LNCaP clone FGC (cell line): ENCODE measurements at regions not wholly inside any gene's neighbourhood (a gene's known extent, or its start where the extent isn't known, plus 50 kb on each side); places are given as distances from the start of the nearest gene placed in this dataset.

Experiments used
- DNase-seq: peaks from one replicate; pipeline ENCODE4 v3.0.0-alpha.2; 2011; ENCODE audit warnings: low read depth
- H3K4me3 ChIP-seq: 2 replicates; pipeline ENCODE4 v1.5.1; 2011; ENCODE audit warnings: mild to moderate bottlenecking, low read depth, low read length, control low read depth
- CTCF ChIP-seq: IDR thresholded peaks from 2 replicates; pipeline ENCODE4 v1.5.1; 2012; ENCODE audit warnings: mild to moderate bottlenecking; ENCODE audit not compliant: control insufficient read depth, insufficient read depth; ENCODE audit errors: extremely low read depth

- no peak overlapping the region for H3K4me3 ChIP-seq
- TF ChIP-seq CTCF: no peak
- DNase-seq: no peak
Observed at GRCh38 chr2:104768694-104769093, 85.2 kb upstream of the POU3F3 start.

- no peak for TF ChIP-seq CTCF
- DNase-seq: no peak
- no peak overlapping the region for H3K4me3 ChIP-seq
Observed at GRCh38 chr2:104769096-104769495, 84.8 kb upstream of the POU3F3 start.

DNA sequence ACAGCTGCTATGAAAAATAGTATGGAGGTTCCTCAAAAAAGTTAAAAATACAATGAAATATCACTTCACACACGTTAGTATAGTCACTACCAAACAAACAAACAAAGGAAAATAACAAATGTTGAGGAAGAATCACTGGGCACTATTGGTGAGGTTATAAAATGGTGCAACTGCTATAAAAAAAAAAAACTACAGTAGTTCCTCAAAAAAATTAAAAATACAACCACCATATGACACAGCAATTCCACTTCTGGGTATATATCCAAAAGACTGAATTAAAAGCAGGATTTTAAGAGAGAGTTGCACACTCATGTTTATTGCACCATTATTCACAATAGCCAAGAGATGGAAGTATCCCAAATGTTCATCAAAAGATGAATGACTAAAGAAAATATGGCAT, 80.9 kb upstream of the POU3F3 start:
- no peak overlapping the region for H3K4me3 ChIP-seq
- no peak for TF ChIP-seq CTCF
- DNase-seq: no peak

- H3K4me3 ChIP-seq: no peak overlapping the region
- peak; percentile 2 for DNase-seq
- TF ChIP-seq CTCF: no peak
Observed at GRCh38 chr2:104774631-104775030, 79.3 kb upstream of the POU3F3 start.

DNA sequence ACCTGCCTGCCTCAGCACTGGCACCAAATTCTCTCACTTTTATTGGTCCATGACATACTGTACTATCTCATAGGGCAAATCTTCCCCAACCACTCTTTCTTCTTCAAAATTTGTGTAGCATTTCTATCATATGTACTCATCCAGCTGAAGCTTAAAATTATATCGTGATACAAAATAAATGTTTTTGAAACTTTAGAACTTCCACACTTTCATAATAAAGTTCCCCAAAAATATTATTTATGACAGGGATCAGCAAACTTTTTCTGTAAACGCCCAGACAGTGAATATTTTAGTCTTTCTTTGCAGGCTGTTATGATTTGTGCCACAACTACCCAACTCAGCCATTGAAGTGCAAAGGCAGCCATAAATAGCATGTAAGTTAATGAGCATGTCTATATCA, 76.2 kb upstream of the POU3F3 start:
- no peak for DNase-seq
- H3K4me3 ChIP-seq: no peak overlapping the region
- TF ChIP-seq CTCF: no peak

- no peak overlapping the region for H3K4me3 ChIP-seq
- DNase-seq: no peak
- no peak for TF ChIP-seq CTCF
Observed at GRCh38 chr2:104781151-104781550, 72.8 kb upstream of the POU3F3 start.

DNA sequence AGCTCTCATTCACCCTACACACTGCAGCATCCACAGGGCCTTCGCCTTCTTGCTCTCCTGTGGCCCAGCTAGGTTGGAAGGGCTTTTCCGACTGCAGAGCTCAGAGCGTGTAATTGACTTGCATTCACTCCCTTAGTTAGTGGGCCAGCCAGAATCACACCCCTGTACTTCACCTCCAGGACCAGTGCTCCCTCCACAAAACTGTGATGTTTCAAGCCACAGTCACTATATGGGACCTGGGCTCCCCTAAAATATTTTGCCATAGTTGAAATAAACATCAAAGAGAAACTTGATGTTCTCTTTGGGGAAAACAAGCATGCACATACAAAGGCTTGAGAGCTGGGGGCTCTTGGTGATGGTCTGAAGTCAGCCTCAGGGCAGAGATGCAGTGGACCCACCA, 69.7 kb upstream of the POU3F3 start:
- no peak overlapping the region for H3K4me3 ChIP-seq
- TF ChIP-seq CTCF: no peak

More for the DNA sequence above, 69.7 kb upstream of the POU3F3 start:
- no peak for DNase-seq
